Psoas muscle (tissue), 7 donors: ENCODE measurements at regions not wholly inside any gene's neighbourhood (a gene's known extent, or its start where the extent isn't known, plus 50 kb on each side); places are given as distances from the start of the nearest gene placed in this dataset.

Source experiments
- ATAC-seq, 4 donors: fragments of 200-7000 bp; cut with Tn5 transposase; one replicate each; pipeline ENCODE4 v1.9.1; 2020; ENCODE audit warnings: moderate library complexity in 3 of 4, mild to moderate bottlenecking in 2 of 4
- DNase-seq, 2 donors: peaks; one replicate each; pipeline ENCODE4 v3.0.0-alpha.2; 2020
- H3K27ac ChIP-seq: fragments of 200-600 bp; one replicate; pipeline ENCODE4 v1.8.0; 2022
- H3K27me3 ChIP-seq, 3 donors: fragments of 200-600 bp in 1 of 3; one replicate each; pipeline versions ENCODE4 v1.6.1 to v1.8.0; 2013 to 2022; ENCODE audit warnings: low read length in 2 of 3, mild to moderate bottlenecking in 2 of 3, moderate library complexity in 1 of 3; ENCODE audit not compliant: insufficient read depth in 3 of 3
- H3K36me3 ChIP-seq, 2 donors: fragments of 200-600 bp in 1 of 2; one replicate each; pipeline versions ENCODE4 v1.6.1 to v1.8.0; 2013 to 2022; ENCODE audit warnings: low read depth in 1 of 2, mild to moderate bottlenecking in 1 of 2, moderate library complexity in 1 of 2; ENCODE audit not compliant: insufficient read depth in 1 of 2
- H3K4me1 ChIP-seq: fragments of 200-600 bp; one replicate; pipeline ENCODE4 v1.8.0; 2022
- H3K4me3 ChIP-seq: fragments of 200-600 bp; one replicate; pipeline ENCODE4 v1.8.0; 2022; ENCODE audit warnings: mild to moderate bottlenecking
- H3K9me3 ChIP-seq: fragments of 200-600 bp; one replicate; pipeline ENCODE4 v1.8.0; 2022
- CTCF ChIP-seq: fragments of 200-600 bp; IDR thresholded peaks from one replicate; pipeline ENCODE4 v1.8.0; 2022; ENCODE audit warnings: antibody characterized with exemption
- WGBS, 3 donors: extraction: QIAGEN DNeasy Blood & Tissue Kit; methylation state at CpG; one replicate each; pipeline versions ENCODE4 v1.1.6 to v1.1.7; 2013; 5-methylcytosine and 5-hydroxymethylcytosine counted together
- intact Hi-C, 2 donors: fragments of 100-400 bp; cut with DNase I; formaldehyde crosslinking; loops; one replicate each; pipeline versions ENCODE4 v1.11.0 to v1.14.2; 2022
- donor health status: healthy with polysubstance abuse.
- donor health status: DM: no; HTN: no; CAD: no; lungs with moderate emphysema.
- donor health status: Bipolar disorder and iron deficiency.
- donor health status: healthy.
- donor health status: DM: yes; HTN: yes; CAD: no.
- donor health status: DM: no; HTN: no; CAD: no.
- donor health status: DM: yes; HTN: yes; CAD: no.

- Histone ChIP-seq H3K27ac (no peak overlapping the region), H3K4me3 (no peak overlapping the region), H3K36me3 (no peaks in the 10 kb centered on the region), H3K27me3 (no peaks in the 10 kb centered on the region), H3K4me1 (no peaks in the 10 kb centered on the region), H3K9me3 (no peaks in the 10 kb centered on the region)
- TF ChIP-seq CTCF, result no peak
- intact Hi-C loops, result no loop called here
- DNase-seq (no peak), ATAC-seq (no peak)
- 63 to 70% (median 66%) methylated on average over 2 of the region's 2 CpGs for WGBS, 3 donors
These were observed 471.9 kb downstream of the KCTD12 start for GRCh38 chr13:76414320-76414719.

- no peak overlapping the region for H3K4me3 ChIP-seq
- H3K9me3 ChIP-seq, result no peaks in the 10 kb centered on the region
- H3K36me3 ChIP-seq, result no peaks in the 10 kb centered on the region
- H3K4me1 ChIP-seq, result no peaks in the 10 kb centered on the region
- DNase-seq (no peak), ATAC-seq (no peak)
- H3K27me3 ChIP-seq, result no peaks in the 10 kb centered on the region
- TF ChIP-seq CTCF, result no peak
- H3K27ac ChIP-seq, result no peak overlapping the region
- intact Hi-C loops, result no loop called here
These were observed 480.0 kb downstream of the KCTD12 start for GRCh38 chr13:76406243-76406642.

- DNase-seq (no peak), ATAC-seq (no peak)
- no peak overlapping the region for H3K4me3 ChIP-seq
- no peaks in the 10 kb centered on the region for H3K36me3 ChIP-seq
- no peak for TF ChIP-seq CTCF
- WGBS, 3 donors, result 9 to 10% (median 9%) methylated on average over 1 of the region's 1 CpG
- H3K27me3 ChIP-seq, result no peaks in the 10 kb centered on the region
- H3K27ac ChIP-seq, result no peak overlapping the region
- no peaks in the 10 kb centered on the region for H3K9me3 ChIP-seq
- no peaks in the 10 kb centered on the region for H3K4me1 ChIP-seq
- intact Hi-C loops, result no loop called here
These were observed 487.8 kb downstream of the KCTD12 start for GRCh38 chr13:76398425-76398824.

- intact Hi-C loops, result no loop called here
- Histone ChIP-seq H3K9me3 (no peaks in the 10 kb centered on the region), H3K27me3 (no peaks in the 10 kb centered on the region), H3K4me3 (no peak overlapping the region), H3K4me1 (no peaks in the 10 kb centered on the region), H3K27ac (no peak overlapping the region), H3K36me3 (no peaks in the 10 kb centered on the region)
- ATAC-seq (no peak), DNase-seq (no peak)
- no peak for TF ChIP-seq CTCF
- 76 to 84% (median 79%) methylated on average over 3 of the region's 3 CpGs for WGBS, 3 donors
These were observed 488.8 kb downstream of the KCTD12 start for GRCh38 chr13:76397413-76397812.

- TF ChIP-seq CTCF, result no peak
- WGBS, 3 donors, result 64 to 75% (median 75%) methylated on average over 1 of the region's 1 CpG
- H3K9me3 ChIP-seq, result no peaks in the 10 kb centered on the region
- intact Hi-C loops, result no loop called here
- DNase-seq (no peak), ATAC-seq (no peak)
- H3K4me1 ChIP-seq, result no peaks in the 10 kb centered on the region
- H3K4me3 ChIP-seq, result no peak overlapping the region
- no peak overlapping the region for H3K27ac ChIP-seq
- H3K27me3 ChIP-seq, result no peaks in the 10 kb centered on the region
- H3K36me3 ChIP-seq, result no peaks in the 10 kb centered on the region
These were observed 496.9 kb downstream of the KCTD12 start for GRCh38 chr13:76389321-76389720.
